ENCODE measurements at regions not wholly inside any gene's neighbourhood (a gene's known extent, or its start where the extent isn't known, plus 50 kb on each side); places are given as distances from the start of the nearest gene placed in this dataset.

GRCh38 chr6:137761487-137761886 is 105.6 kb upstream of the TNFAIP3 start:
- no peak for DNase-seq

GRCh38 chr6:137762168-137763090 is 104.6 kb upstream of the TNFAIP3 start:
- DNase-seq, result no peak

- no peak for DNase-seq
Measured at GRCh38 chr6:137763436-137763835, 103.6 kb upstream of the TNFAIP3 start.

GRCh38 chr6:137763886-137764285 is 103.2 kb upstream of the TNFAIP3 start:
- DNase-seq, result no peak

GRCh38 chr6:137764464-137764863 is 102.6 kb upstream of the TNFAIP3 start:
- no peak for DNase-seq

- no peak for DNase-seq
Measured at GRCh38 chr6:137765059-137765458, 102.0 kb upstream of the TNFAIP3 start.

GRCh38 chr6:137766596-137767370 is 100.3 kb upstream of the TNFAIP3 start:
- DNase-seq, result no peak

- DNase-seq, result no peak
Measured at GRCh38 chr6:137767465-137767864, 99.6 kb upstream of the TNFAIP3 start.

- DNase-seq, result no peak
Measured at GRCh38 chr6:137767911-137768690, 99.0 kb upstream of the TNFAIP3 start.

- no peak for DNase-seq
Measured at GRCh38 chr6:137768935-137769334, 98.1 kb upstream of the TNFAIP3 start.

GRCh38 chr6:137769797-137770362 is 97.2 kb upstream of the TNFAIP3 start:
- no peak for DNase-seq

- no peak for DNase-seq
Measured at GRCh38 chr6:137772541-137773250, 94.4 kb upstream of the TNFAIP3 start.

GRCh38 chr6:137775227-137775626 is 91.8 kb upstream of the TNFAIP3 start:
- DNase-seq, result no peak

- no peak for DNase-seq
Measured at GRCh38 chr6:137775720-137776119, 91.3 kb upstream of the TNFAIP3 start.

GRCh38 chr6:137776256-137776655 is 90.8 kb upstream of the TNFAIP3 start:
- DNase-seq, result no peak

- DNase-seq, result no peak
Measured at GRCh38 chr6:137776786-137777686, 90.0 kb upstream of the TNFAIP3 start.

GRCh38 chr6:137777687-137778075 is 89.4 kb upstream of the TNFAIP3 start:
- no peak for DNase-seq

GRCh38 chr6:137779982-137780381 is 87.1 kb upstream of the TNFAIP3 start:
- no peak for DNase-seq

GRCh38 chr6:137780447-137781034 is 86.5 kb upstream of the TNFAIP3 start:
- no peak for DNase-seq

- no peak for DNase-seq
Measured at GRCh38 chr6:137781639-137782038, 85.4 kb upstream of the TNFAIP3 start.

Measured in skin of body (tissue), 1 donor.